ENCODE measurements at regions not wholly inside any gene's neighbourhood (a gene's known extent, or its start where the extent isn't known, plus 50 kb on each side); places are given as distances from the start of the nearest gene placed in this dataset.
"Not testable (repeated sequence)": the region's sequence is repeated elsewhere in the genome, so short reads cannot be mapped to it uniquely, and the experiment has no call there.

- DNase-seq (ENCODE audit: low spot score), result no peak
- TF ChIP-seq CTCF (IDR thresholded peaks at IDR 0.05; ENCODE audit: borderline replicate concordance, control extremely low read depth, extremely low read depth, insufficient read depth, missing control alignments), result no peak
- in situ Hi-C loops (cut with MboI; ENCODE audit: low sequenced_read_pairs, unreplicated experiment), result no loop called here
These were observed 221.3 kb upstream of the SMIM30 start for GRCh38 chr7:113339661-113340060.

- DNase-seq (ENCODE audit: low spot score), result no peak
- in situ Hi-C loops (cut with MboI; ENCODE audit: low sequenced_read_pairs, unreplicated experiment), result no loop called here
- no peak for TF ChIP-seq CTCF (IDR thresholded peaks at IDR 0.05; ENCODE audit: borderline replicate concordance, control extremely low read depth, extremely low read depth, insufficient read depth, missing control alignments)
These were observed 219.8 kb upstream of the SMIM30 start for GRCh38 chr7:113338071-113338696.

- in situ Hi-C loops (cut with MboI; ENCODE audit: low sequenced_read_pairs, unreplicated experiment); DNase-seq (ENCODE audit: low spot score): not testable (repeated sequence)
These were observed 218.5 kb upstream of the SMIM30 start for GRCh38 chr7:113336838-113337237.

GRCh38 chr7:113331155-113331898, 213.0 kb upstream of the SMIM30 start:
- DNase-seq (ENCODE audit: low spot score), result no peak
- in situ Hi-C loops (cut with MboI; ENCODE audit: low sequenced_read_pairs, unreplicated experiment), result no loop called here

GRCh38 chr7:113321201-113321600, 202.8 kb upstream of the SMIM30 start:
- no peak for DNase-seq (ENCODE audit: low spot score)
- TF ChIP-seq CTCF (IDR thresholded peaks at IDR 0.05; ENCODE audit: borderline replicate concordance, control extremely low read depth, extremely low read depth, insufficient read depth, missing control alignments), result no peak
- in situ Hi-C loops (cut with MboI; ENCODE audit: low sequenced_read_pairs, unreplicated experiment), result no loop called here

More at GRCh38 chr7:113331155-113331898, 213.0 kb upstream of the SMIM30 start:
- no peak for TF ChIP-seq CTCF (IDR thresholded peaks at IDR 0.05; ENCODE audit: borderline replicate concordance, control extremely low read depth, extremely low read depth, insufficient read depth, missing control alignments)

GRCh38 chr7:113320419-113320818, 202.1 kb upstream of the SMIM30 start:
- DNase-seq (ENCODE audit: low spot score), result no peak
- in situ Hi-C loops (cut with MboI; ENCODE audit: low sequenced_read_pairs, unreplicated experiment), result no loop called here
- TF ChIP-seq CTCF (IDR thresholded peaks at IDR 0.05; ENCODE audit: borderline replicate concordance, control extremely low read depth, extremely low read depth, insufficient read depth, missing control alignments), result no peak

- in situ Hi-C loops (cut with MboI; ENCODE audit: low sequenced_read_pairs, unreplicated experiment), result no loop called here
- no peak for TF ChIP-seq CTCF (IDR thresholded peaks at IDR 0.05; ENCODE audit: borderline replicate concordance, control extremely low read depth, extremely low read depth, insufficient read depth, missing control alignments)
- no peak for DNase-seq (ENCODE audit: low spot score)
These were observed 196.2 kb upstream of the SMIM30 start for GRCh38 chr7:113314594-113314993.

All from GM13976 (cell line).